MV-4-11 (cell line): ENCODE measurements at regions not wholly inside any gene's neighbourhood (a gene's known extent, or its start where the extent isn't known, plus 50 kb on each side); places are given as distances from the start of the nearest gene placed in this dataset.

Experiments used
- DNase-seq: peaks from one replicate; lab custom pipeline; 2025; lab: John Stamatoyannopoulos, UW

- no peak for DNase-seq
Observed at GRCh38 chr12:113766131-113766878, 199.8 kb downstream of the RBM19 start.

GRCh38 chr12:113764661-113765060 lies 201.5 kb downstream of the RBM19 start:
- no peak for DNase-seq

GRCh38 chr12:113762882-113763816 lies 203.0 kb downstream of the RBM19 start:
- no peak for DNase-seq

- DNase-seq = no peak
Observed at GRCh38 chr12:113762155-113762881, 203.8 kb downstream of the RBM19 start.

- no peak for DNase-seq
Observed at GRCh38 chr12:113759135-113759534, 207.0 kb downstream of the RBM19 start.

GRCh38 chr12:113758165-113758924 lies 207.8 kb downstream of the RBM19 start:
- DNase-seq = no peak

- no peak for DNase-seq
Observed at GRCh38 chr12:113757221-113758002, 208.7 kb downstream of the RBM19 start.

- DNase-seq = no peak
Observed at GRCh38 chr12:113756609-113757008, 209.5 kb downstream of the RBM19 start.

- no peak for DNase-seq
Observed at GRCh38 chr12:113755098-113755497, 211.0 kb downstream of the RBM19 start.

- DNase-seq = no peak
Observed at GRCh38 chr12:113751513-113751912, 214.6 kb downstream of the RBM19 start.

- no peak for DNase-seq
Observed at GRCh38 chr12:113749433-113749815, 216.7 kb downstream of the RBM19 start.

- DNase-seq = no peak
Observed at GRCh38 chr12:113748707-113749432, 217.3 kb downstream of the RBM19 start.

- DNase-seq = no peak
Observed at GRCh38 chr12:113747017-113747416, 219.1 kb downstream of the RBM19 start.

GRCh38 chr12:113744802-113745395 lies 221.2 kb downstream of the RBM19 start:
- DNase-seq = no peak

- no peak for DNase-seq
Observed at GRCh38 chr12:113742801-113743200, 223.3 kb downstream of the RBM19 start.

GRCh38 chr12:113740699-113741098 lies 225.4 kb downstream of the RBM19 start:
- DNase-seq = no peak

- no peak for DNase-seq
Observed at GRCh38 chr12:113735131-113735530, 231.0 kb downstream of the RBM19 start.

- no peak for DNase-seq
Observed at GRCh38 chr12:113734503-113734902, 231.6 kb downstream of the RBM19 start.

GRCh38 chr12:113732916-113733315 lies 233.2 kb downstream of the RBM19 start:
- no peak for DNase-seq

- no peak for DNase-seq
Observed at GRCh38 chr12:113727651-113728061, 238.5 kb downstream of the RBM19 start.
